Fibroblast of pulmonary artery (primary cell): ENCODE measurements at regions not wholly inside any gene's neighbourhood (a gene's known extent, or its start where the extent isn't known, plus 50 kb on each side); places are given as distances from the start of the nearest gene placed in this dataset.

Source experiments
- DNase-seq: peaks from one replicate; pipeline ENCODE4 v3.0.0-alpha.2; 2010; ENCODE audit warnings: low read depth
- H3K4me3 ChIP-seq: replicated peaks from 2 replicates; pipeline ENCODE4 v1.5.1; 2011; ENCODE audit warnings: low read depth, mild to moderate bottlenecking, control low read depth, low read length, moderate library complexity
- CTCF ChIP-seq: IDR thresholded peaks from 2 replicates; pipeline ENCODE4 v1.5.1; 2011; ENCODE audit warnings: mild to moderate bottlenecking, control low read depth, low read length, inconsistent platforms; ENCODE audit errors: missing control alignments

GRCh38 chr7:81629702-81630101 is 140.1 kb downstream of the HGF start:
- DNase-seq = no peak
- TF ChIP-seq CTCF = no peak
- no peak overlapping the region for H3K4me3 ChIP-seq

GRCh38 chr7:81628951-81629350 is 140.9 kb downstream of the HGF start:
- H3K4me3 ChIP-seq = no peak overlapping the region
- DNase-seq = no peak
- no peak for TF ChIP-seq CTCF

GRCh38 chr7:81627536-81628287 is 142.1 kb downstream of the HGF start:
- peak; percentile 83 for DNase-seq
- H3K4me3 ChIP-seq = no peak overlapping the region
- no peak for TF ChIP-seq CTCF

- TF ChIP-seq CTCF = no peak
- H3K4me3 ChIP-seq = no peak overlapping the region
- DNase-seq = peak; percentile 77
Observed at GRCh38 chr7:81626008-81626407, 143.8 kb downstream of the HGF start.

GRCh38 chr7:81624650-81625631 is 144.9 kb downstream of the HGF start:
- no peak overlapping the region for H3K4me3 ChIP-seq
- no peak for TF ChIP-seq CTCF
- no peak for DNase-seq

GRCh38 chr7:81624021-81624592 is 145.7 kb downstream of the HGF start:
- DNase-seq = no peak
- no peak for TF ChIP-seq CTCF
- H3K4me3 ChIP-seq = no peak overlapping the region
